ENCODE measurements at regions not wholly inside any gene's neighbourhood (a gene's known extent, or its start where the extent isn't known, plus 50 kb on each side); places are given as distances from the start of the nearest gene placed in this dataset.
A peak's percentile ranks its signal among the peaks of the same experiment; 100 is the strongest.

GRCh38 chr14:56000846-56001245 is 117.4 kb upstream of the PELI2 start:
- TF ChIP-seq CTCF (IDR thresholded peaks at IDR 0.05) (no peak), POLR2AphosphoS5 (IDR thresholded peaks at IDR 0.05) (no peak), EP300 (IDR thresholded peaks at IDR 0.05; ENCODE audit: low read depth) (no peak), POLR2A (IDR thresholded peaks at IDR 0.05) (no peak)
- peaks cover 0 to 19% (median 6%) of the 10 kb centered on the region in 4 donors for H3K4me1 ChIP-seq
- H3K27ac ChIP-seq = no peak overlapping the region
- H3K9me3 ChIP-seq = no peaks in the 10 kb centered on the region
- WGBS, 2 donors (ENCODE audit: low coverage in 1 of 2) = 64 to 73% methylated on average over 3 of the region's 3 CpGs
- H3K36me3 ChIP-seq = no peaks in the 10 kb centered on the region
- in situ Hi-C loops (cut with MboI; ENCODE audit: low pct_ligation_motif_present in 1 of 4, low pct_unique_long_range_greater_than_20kb in 1 of 4, low sequenced_read_pairs in 3 of 4) = no loop called here
- no peaks in the 10 kb centered on the region for H3K27me3 ChIP-seq
- H3K4me3 ChIP-seq = no peak overlapping the region
- intact Hi-C loops (cut with DNase I; ENCODE audit: low total_unique reads) = no loop called here
- DNase-seq = no peak

GRCh38 chr14:56002342-56002741 is 115.9 kb upstream of the PELI2 start:
- WGBS, 2 donors (ENCODE audit: low coverage in 1 of 2) = 72 to 75% methylated on average over 5 to 7 of the region's 7 CpGs
- no peaks in the 10 kb centered on the region for H3K27me3 ChIP-seq
- H3K4me1 ChIP-seq = peaks cover 0 to 19% (median 6%) of the 10 kb centered on the region in 4 donors
- no peak overlapping the region for H3K27ac ChIP-seq
- no peak for DNase-seq
- TF ChIP-seq CTCF (IDR thresholded peaks at IDR 0.05) (no peak), POLR2A (IDR thresholded peaks at IDR 0.05) (no peak), EP300 (IDR thresholded peaks at IDR 0.05; ENCODE audit: low read depth) (no peak), POLR2AphosphoS5 (IDR thresholded peaks at IDR 0.05) (no peak)
- intact Hi-C loops (cut with DNase I; ENCODE audit: low total_unique reads) (no loop called here), in situ Hi-C loops (cut with MboI; ENCODE audit: low pct_ligation_motif_present in 1 of 4, low pct_unique_long_range_greater_than_20kb in 1 of 4, low sequenced_read_pairs in 3 of 4) (no loop called here)
- H3K36me3 ChIP-seq = no peaks in the 10 kb centered on the region
- H3K9me3 ChIP-seq = no peaks in the 10 kb centered on the region
- no peak overlapping the region for H3K4me3 ChIP-seq

- in situ Hi-C loops (cut with MboI; ENCODE audit: low pct_ligation_motif_present in 1 of 4, low pct_unique_long_range_greater_than_20kb in 1 of 4, low sequenced_read_pairs in 3 of 4) = no loop called here
- Histone ChIP-seq H3K27me3 (no peaks in the 10 kb centered on the region), H3K4me3 (no peak overlapping the region), H3K27ac (no peak overlapping the region), H3K36me3 (no peaks in the 10 kb centered on the region), H3K9me3 (no peaks in the 10 kb centered on the region), H3K4me1 (peaks cover 0 to 19% (median 6%) of the 10 kb centered on the region in 4 donors)
- WGBS, 2 donors (ENCODE audit: low coverage in 1 of 2) = 84 to 87% methylated on average over 10 to 11 of the region's 11 CpGs
- DNase-seq = no peak
- intact Hi-C loops (cut with DNase I; ENCODE audit: low total_unique reads) = no loop called here
- no peak for TF ChIP-seq CTCF (IDR thresholded peaks at IDR 0.05)
- no peak for TF ChIP-seq POLR2A (IDR thresholded peaks at IDR 0.05)
- TF ChIP-seq POLR2AphosphoS5 (IDR thresholded peaks at IDR 0.05) = no peak
- TF ChIP-seq EP300 (IDR thresholded peaks at IDR 0.05; ENCODE audit: low read depth) = no peak
These were observed 115.2 kb upstream of the PELI2 start for GRCh38 chr14:56002876-56003625.

- Histone ChIP-seq H3K27ac (peak overlapping the region in 3 of 4 donors; percentile 13 to 40 (median 20)), H3K36me3 (no peaks in the 10 kb centered on the region), H3K9me3 (no peaks in the 10 kb centered on the region), H3K4me1 (peaks cover 0 to 19% (median 6%) of the 10 kb centered on the region in 4 donors), H3K4me3 (no peak overlapping the region), H3K27me3 (no peaks in the 10 kb centered on the region)
- WGBS, 2 donors (ENCODE audit: low coverage in 1 of 2) = 60 to 68% methylated on average over 2 to 3 of the region's 3 CpGs
- in situ Hi-C loops (cut with MboI; ENCODE audit: low pct_ligation_motif_present in 1 of 4, low pct_unique_long_range_greater_than_20kb in 1 of 4, low sequenced_read_pairs in 3 of 4) = no loop called here
- TF ChIP-seq CTCF (IDR thresholded peaks at IDR 0.05) (no peak), POLR2A (IDR thresholded peaks at IDR 0.05) (no peak)
- no peak for DNase-seq
- intact Hi-C loops (cut with DNase I; ENCODE audit: low total_unique reads) = no loop called here
These were observed 113.9 kb upstream of the PELI2 start for GRCh38 chr14:56004323-56004722.
